Activated CD4-positive, alpha-beta T cell treated with anti-CD3 and anti-CD28 coated beads, Interleukin-2, Interleukin-6, amounts not matched to agents 100 ng/mL and 50 ng/mL, durations not matched to agents 16 hours and 8 hours (primary cell): ENCODE measurements at regions not wholly inside any gene's neighbourhood (a gene's known extent, or its start where the extent isn't known, plus 50 kb on each side); places are given as distances from the start of the nearest gene placed in this dataset.
"Not testable (repeated sequence)": the region's sequence is repeated elsewhere in the genome, so short reads cannot be mapped to it uniquely, and the experiment has no call there.

Source experiments
- DNase-seq: peaks from one replicate; pipeline ENCODE4 v3.0.0-alpha.2; 2020

- not testable (repeated sequence) for DNase-seq
Observed at GRCh38 chr2:87521489-87521888, 226.4 kb upstream of the PLGLB2 start.

DNA sequence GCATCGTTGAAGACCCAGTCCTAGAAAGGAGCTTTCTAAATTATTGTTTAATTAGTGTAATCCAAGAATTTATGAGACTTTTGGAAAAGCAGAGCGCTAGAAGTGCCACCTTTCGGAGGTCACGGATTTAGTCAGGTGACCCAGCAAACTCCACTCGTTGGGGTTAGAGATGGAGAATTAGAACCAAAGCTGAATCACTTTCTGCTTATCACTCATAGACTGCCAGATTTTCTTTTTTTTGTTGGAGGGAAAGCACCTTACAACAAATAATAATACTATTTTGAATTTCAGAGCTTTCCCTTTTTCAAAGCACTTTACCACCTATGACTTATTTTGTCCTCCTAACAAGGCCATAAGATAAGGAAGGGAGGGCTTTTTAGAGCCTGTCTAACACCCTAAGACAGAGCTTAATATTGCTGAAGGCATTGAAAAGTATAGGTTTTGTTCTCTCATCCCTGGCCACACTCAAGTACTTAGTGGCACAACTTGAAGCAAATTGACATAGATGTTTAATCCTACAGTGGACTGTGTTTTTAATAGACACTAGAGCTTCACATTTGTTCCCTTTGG lies 223.2 kb upstream of the PLGLB2 start:
- DNase-seq = peak; percentile 82

GRCh38 chr2:87525497-87525991 lies 222.3 kb upstream of the PLGLB2 start:
- peak; percentile 57 for DNase-seq

DNA sequence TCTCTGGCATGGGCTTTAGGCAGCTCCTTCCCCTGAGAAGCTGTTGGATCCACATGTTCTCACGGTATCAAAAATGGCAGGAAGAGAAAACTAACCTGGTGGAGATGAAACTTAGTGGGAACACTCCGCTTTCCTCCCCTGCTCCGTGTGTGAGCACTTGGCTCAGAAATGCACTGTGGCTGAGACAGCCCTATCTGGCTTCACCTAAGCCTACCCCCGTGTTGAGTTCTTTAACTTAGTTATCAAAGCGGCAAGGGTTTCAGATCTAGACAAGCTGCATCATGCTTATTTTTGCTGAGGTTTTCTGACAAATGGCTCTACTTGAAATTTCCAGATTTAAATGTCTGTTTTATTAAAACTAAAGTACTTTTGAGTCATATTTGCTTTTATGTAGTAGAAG lies 221.6 kb upstream of the PLGLB2 start:
- DNase-seq = not testable (repeated sequence)

GRCh38 chr2:87531968-87532715 lies 215.7 kb upstream of the PLGLB2 start:
- DNase-seq = not testable (repeated sequence)

- not testable (repeated sequence) for DNase-seq
Observed at GRCh38 chr2:87533390-87534272, 214.3 kb upstream of the PLGLB2 start.

DNA sequence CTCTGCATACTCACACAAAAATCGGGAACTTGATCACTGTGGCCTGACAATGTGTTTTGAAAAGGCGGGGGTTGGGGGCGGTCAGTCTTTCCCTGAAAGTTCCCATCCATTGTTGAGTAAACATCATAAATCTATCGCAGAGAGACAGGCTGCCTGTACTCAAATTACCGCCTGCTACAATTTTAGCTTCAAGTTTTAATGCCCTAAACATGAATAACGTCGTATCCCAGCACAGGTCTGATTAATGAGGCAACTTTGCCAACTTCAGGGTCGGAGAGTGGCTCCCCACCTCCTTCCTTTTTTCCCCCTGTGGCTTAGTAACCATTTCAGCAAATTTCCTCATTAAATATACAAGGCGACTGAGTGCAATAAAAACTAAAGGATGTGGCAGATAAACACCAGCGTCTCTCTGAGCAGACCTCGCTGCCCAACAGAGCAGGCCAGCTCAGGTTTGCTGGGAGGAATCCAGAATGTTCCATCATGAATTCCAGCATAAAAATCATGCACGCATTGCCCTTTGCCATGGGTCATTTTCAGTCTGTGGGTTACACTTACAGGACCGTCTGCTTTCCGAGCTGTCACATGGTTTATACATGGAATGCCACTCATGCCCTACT lies 213.5 kb upstream of the PLGLB2 start:
- not testable (repeated sequence) for DNase-seq

DNA sequence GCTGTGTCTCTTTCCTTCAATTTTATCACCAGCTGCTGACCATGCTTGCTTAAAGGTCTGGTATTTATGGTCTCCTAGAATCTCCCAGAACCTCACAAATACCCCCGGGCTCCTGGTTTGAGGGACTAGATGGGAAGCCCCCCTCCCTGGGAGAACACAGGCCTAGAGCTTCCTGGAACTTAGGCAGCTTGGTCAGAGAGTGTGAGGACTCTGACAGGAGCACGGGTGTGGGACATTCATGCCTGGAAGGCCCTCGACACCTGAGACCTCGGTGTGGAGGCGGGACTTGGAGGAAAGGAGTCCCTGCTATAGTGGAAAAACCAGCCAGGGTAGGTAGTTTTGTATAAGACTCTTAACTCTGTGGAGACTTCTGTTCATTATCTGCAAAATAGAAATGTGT lies 211.5 kb upstream of the PLGLB2 start:
- not testable (repeated sequence) for DNase-seq

DNA sequence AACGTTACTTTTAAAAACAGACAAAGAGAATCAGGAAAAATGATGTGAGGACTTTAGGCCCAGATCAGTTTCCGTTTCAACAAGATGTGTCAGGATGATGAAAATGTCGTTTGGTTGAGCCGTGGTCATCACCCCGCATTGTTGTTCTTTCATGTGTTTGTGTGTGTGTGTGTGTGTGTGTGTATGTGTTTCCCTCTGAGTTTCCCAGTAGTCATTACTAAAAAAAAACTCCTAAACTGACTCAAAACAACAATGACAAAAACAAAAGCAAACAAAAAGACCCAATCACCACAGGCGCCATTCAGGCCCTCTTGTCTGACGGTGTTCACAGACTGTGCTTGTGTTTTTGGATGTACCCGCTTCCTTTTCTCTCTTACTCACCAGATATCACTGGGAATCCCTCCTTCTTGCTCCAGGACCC lies 210.6 kb upstream of the PLGLB2 start:
- DNase-seq = peak; percentile 50

GRCh38 chr2:87538268-87538667 lies 209.6 kb upstream of the PLGLB2 start:
- not testable (repeated sequence) for DNase-seq

DNA sequence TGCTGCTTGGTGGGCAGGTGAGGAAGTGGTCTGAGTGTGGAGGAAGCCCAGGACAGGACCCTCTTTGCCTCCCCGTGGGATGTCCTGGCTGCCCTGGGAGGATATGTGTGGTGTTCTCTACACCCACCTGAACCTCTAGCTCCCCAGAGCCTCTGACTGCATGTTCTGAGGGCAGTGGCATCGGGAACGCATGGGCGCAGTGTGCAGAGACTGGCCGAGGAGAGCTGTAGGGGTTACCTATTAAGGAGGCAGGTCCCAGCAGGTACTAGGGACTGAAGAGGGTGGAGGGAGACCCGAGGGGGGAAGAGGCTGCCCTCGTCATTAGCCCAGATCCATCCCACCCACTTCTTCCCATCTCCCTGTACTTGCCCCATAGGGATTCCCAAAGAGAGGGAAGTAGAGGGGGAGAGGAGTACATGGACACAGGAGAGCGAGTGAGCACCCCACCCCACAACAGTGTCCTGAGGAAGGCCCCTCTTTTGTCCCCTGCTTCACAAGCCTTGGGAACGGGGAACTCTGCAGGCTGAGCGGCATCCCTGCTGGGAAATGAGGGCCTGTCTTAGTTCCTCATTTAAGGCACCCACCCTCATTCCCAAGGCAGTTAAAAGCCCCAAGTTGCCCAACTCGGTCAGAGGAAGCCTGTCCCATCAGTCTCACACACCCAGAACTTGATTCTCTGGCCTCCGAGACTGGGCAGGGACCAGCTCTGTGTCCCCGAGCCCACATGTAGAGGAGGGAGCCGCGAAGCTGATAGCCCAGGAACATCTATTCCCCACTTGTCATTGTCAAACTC lies 208.5 kb upstream of the PLGLB2 start:
- DNase-seq = not testable (repeated sequence)

DNA sequence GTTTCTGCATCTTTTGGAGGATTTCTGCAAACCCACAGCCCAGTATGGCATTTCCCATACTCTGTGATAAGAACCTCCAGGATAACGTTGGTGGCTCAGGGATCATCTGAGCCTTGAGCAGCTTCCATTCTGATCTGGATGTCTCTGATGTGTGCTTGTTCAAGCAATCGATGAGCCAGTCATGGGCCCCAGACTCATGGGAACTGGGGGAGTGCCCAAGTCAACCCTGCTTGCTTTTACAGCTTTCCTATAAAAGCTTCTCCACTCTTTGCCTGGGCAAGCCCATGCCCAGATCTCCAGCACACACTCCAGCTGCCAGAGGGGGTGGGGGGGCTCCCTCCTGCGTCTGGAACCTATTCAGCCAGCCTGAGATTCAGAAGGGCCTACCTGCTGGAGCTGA lies 207.6 kb upstream of the PLGLB2 start:
- DNase-seq = not testable (repeated sequence)

GRCh38 chr2:87542599-87543174 lies 205.2 kb upstream of the PLGLB2 start:
- DNase-seq = peak; percentile 43

DNA sequence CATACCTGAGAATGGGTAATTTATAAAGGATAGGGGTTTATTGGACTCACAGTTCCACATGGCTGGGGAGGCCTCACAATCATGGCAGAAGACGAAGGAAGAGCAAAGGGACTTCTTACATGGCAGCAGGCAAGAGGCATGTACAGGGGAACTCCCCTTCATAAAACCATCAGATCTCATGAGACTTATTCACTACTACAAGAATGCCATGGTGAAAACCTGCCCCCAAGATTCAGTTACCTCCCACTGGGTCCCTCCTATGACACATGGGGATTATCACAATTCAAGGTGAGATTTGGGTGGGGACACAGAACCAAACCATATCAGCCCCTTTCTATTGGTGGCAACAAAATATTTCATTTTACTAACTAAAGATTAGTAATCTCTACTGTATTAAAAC lies 204.1 kb upstream of the PLGLB2 start:
- not testable (repeated sequence) for DNase-seq

- DNase-seq = not testable (repeated sequence)
Observed at GRCh38 chr2:87547106-87547505, 200.8 kb upstream of the PLGLB2 start.

- DNase-seq = not testable (repeated sequence)
Observed at GRCh38 chr2:87547966-87548365, 199.9 kb upstream of the PLGLB2 start.

DNA sequence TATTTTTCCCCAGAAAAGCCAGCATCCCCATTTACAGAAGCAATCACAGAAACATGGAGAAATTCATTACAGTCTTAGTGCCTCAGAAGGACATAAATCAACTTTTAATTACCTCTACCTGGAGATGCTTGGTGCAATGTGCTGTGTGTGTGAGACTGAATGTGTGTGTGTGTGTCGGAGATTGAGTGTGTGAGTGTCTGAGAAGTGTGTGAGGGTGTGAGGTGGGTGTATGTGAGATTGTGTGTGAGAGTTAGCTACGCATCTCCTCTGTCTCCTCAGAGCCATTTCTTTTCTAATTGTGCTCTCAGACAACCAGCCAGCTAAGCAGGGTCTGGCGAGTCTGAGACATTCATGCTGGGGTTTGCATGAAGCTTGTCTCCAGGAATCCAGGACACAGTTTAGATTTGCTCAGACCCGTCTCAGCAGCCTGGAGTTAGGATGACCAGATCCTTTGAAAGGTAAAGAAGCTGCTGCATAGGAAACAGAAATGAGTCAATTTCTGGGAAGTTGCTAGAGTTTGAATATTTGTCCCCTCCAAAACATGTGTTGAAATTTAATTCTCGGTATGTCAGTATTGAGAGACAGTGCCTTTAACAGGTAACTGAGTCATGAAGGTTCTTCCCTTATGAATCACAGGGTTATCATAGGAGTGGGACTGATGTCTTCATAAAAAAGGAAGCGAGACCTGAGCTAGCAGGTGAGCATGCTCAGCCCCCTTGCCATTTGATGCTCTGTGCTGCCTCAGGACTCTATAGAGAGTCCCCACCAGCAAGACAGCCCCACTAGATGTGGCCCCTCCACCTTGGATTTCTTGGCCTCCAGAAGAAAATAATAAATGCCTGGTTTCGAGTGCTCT lies 199.0 kb upstream of the PLGLB2 start:
- DNase-seq = not testable (repeated sequence)

GRCh38 chr2:87549561-87550202 lies 198.2 kb upstream of the PLGLB2 start:
- DNase-seq = not testable (repeated sequence)

DNA sequence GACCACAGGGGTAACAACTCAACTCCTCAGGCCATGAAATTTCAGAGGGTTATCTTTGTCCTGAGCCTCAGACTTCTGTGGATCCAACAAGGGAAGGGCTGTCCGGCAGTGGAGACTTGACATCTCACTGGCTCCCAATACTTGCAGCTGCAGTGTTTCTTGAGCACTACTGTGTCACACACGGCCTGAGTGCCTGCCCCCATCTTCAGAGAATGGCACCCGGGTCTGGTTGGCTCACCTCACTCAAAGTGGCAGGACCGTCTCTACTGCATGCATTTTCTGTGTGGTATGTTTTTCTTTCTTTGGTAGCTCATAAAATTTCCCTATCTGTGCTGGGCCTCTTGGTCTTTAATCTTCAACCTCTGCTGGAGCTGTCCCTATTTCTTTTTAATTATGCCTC lies 193.2 kb upstream of the PLGLB2 start:
- DNase-seq = not testable (repeated sequence)

DNA sequence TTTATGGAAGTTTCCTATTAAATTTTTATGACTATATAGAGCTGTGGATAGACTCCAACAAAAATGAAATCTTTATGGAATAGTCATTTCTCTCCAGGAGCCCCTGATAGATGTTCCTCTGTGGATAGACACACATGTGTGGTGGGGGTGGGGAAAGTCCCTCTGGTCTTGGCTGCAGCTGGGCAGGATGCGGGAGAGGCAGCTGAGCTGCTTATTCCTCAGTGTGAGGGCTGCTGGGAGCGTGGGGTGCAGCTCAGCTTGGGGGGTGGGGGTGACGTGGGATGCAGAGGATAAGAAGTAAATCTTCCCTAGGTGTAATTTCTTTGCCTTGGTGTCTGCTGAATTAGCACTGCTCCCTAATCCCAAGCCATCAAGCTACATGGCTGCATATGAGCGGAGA lies 192.8 kb upstream of the PLGLB2 start:
- DNase-seq = not testable (repeated sequence)
